ENCODE measurements at regions not wholly inside any gene's neighbourhood (a gene's known extent, or its start where the extent isn't known, plus 50 kb on each side); places are given as distances from the start of the nearest gene placed in this dataset.
A peak's percentile ranks its signal among the peaks of the same experiment; 100 is the strongest.

DNA sequence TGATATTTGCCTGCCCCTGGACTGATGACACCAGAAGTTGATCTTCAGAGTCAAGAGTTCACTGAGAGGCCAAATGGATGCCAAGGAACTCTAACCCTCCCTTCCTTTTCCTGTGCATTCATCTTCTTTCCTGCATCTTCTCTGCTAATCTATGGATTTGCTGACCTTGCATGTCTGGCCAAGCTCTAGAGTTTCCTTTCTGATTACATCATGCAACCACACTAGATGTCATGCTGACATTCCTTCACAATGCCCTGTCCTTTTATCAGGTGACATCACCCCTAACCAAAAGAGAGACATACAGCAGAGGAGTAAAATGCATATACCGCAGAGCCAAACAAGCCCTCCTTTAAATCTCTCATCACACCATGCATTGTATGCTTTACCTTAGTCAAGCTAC, 487.6 kb downstream of the TFAP2A start:
- Histone ChIP-seq H3K9me3 (ENCODE audit: control insufficient read depth, insufficient read depth, low read length) (peaks cover 4% of the 10 kb centered on the region; the same call in 1 of the 2 replicates), H2BK15ac (ENCODE audit: low read depth, low read length) (no peak overlapping the region), H3K56ac (ENCODE audit: extremely low read depth, insufficient read depth, low read length) (no peak overlapping the region), H2AFZ (replicated peaks; ENCODE audit: low read length, poor library complexity) (no peak overlapping the region), H2BK120ac (ENCODE audit: low read depth, low read length) (no peak overlapping the region), H3K27me3 (ENCODE audit: control insufficient read depth, insufficient read depth, low read length) (no peaks in the 10 kb centered on the region), H3K27ac (ENCODE audit: insufficient read depth, low read length) (no peak overlapping the region), H3K4me3 (ENCODE audit: insufficient read depth, low read depth, low read length) (no peak overlapping the region), H2AK9ac (replicated peaks; ENCODE audit: low read depth, low read length, poor library complexity) (no peak overlapping the region), H3K4me2 (ENCODE audit: low read depth, low read length) (no peak overlapping the region), H4K20me1 (ENCODE audit: insufficient read depth, low read length) (no peaks in the 10 kb centered on the region), H4K5ac (ENCODE audit: low read depth, low read length) (no peak overlapping the region), H4K91ac (ENCODE audit: insufficient read depth, low read depth, low read length) (no peak overlapping the region), H3K4ac (ENCODE audit: low read depth, low read length) (no peak overlapping the region), H3K18ac (ENCODE audit: low read depth, low read length) (no peak overlapping the region), H3K79me1 (ENCODE audit: low read depth in 1 of 2, low read length in 2 of 2) (no peaks in the 10 kb centered on the region), H3K14ac (replicated peaks; ENCODE audit: low read depth, low read length) (no peak overlapping the region), H4K8ac (ENCODE audit: low read depth in 2 of 2, low read length in 2 of 2) (no peak overlapping the region), H2BK5ac (ENCODE audit: low read depth, low read length, poor library complexity, severe bottlenecking) (no peak overlapping the region), H3K23ac (ENCODE audit: low read depth, low read length) (no peak overlapping the region), H3K36me3 (ENCODE audit: control insufficient read depth, insufficient read depth, low read length) (no peaks in the 10 kb centered on the region), H2AK5ac (ENCODE audit: low read depth, low read length) (no peak overlapping the region), H3K9ac (ENCODE audit: low read depth, low read length) (no peak overlapping the region), H3K4me1 (ENCODE audit: control insufficient read depth, insufficient read depth, low read length) (no peaks in the 10 kb centered on the region), H2BK20ac (ENCODE audit: low read depth, low read length) (no peak overlapping the region), H3K9me1 (ENCODE audit: insufficient read depth, low read length) (no peaks in the 10 kb centered on the region)
- no peak for DNase-seq
- intact Hi-C loops (cut with micrococcal nuclease) = no loop called here
- dilution Hi-C loops (cut with HindIII; ENCODE audit: low sequenced_read_pairs, unreplicated experiment) = no loop called here
- BruUV-seq (replicated peaks) = no TSS peak
- in situ Hi-C loops (cut with MboI; ENCODE audit: low sequenced_read_pairs) = no loop called here
- POLR2A ChIA-PET (ENCODE audit: unreplicated experiment) = no interaction called here
- TF ChIP-seq MXI1 (IDR thresholded peaks at IDR 0.05; ENCODE audit: borderline replicate concordance, low read depth, low read length) (no peak), CEBPB (IDR thresholded peaks at IDR 0.05; ENCODE audit: low read depth, low read length) (no peak), MAFK (IDR thresholded peaks at IDR 0.05; ENCODE audit: low read depth, low read length) (peak; percentile 85)
- WGBS, 2 experiments (ENCODE audit: extremely low coverage in 2 of 2, insufficient read length in 1 of 2) = no CpG with 5 or more reads among the region's 1 CpG
- no peak for ATAC-seq (ENCODE audit: low read depth)
- CTCF ChIA-PET = no interaction called here
